Smooth muscle cell of the brain vasculature (primary cell): ENCODE measurements at regions not wholly inside any gene's neighbourhood (a gene's known extent, or its start where the extent isn't known, plus 50 kb on each side); places are given as distances from the start of the nearest gene placed in this dataset.
A peak's percentile ranks its signal among the peaks of the same experiment; 100 is the strongest.

Experiments used
- DNase-seq: peaks from one replicate; pipeline ENCODE4 v3.0.0-alpha.2; 2012; ENCODE audit warnings: low read depth, low spot score

- no peak for DNase-seq
Observed at GRCh38 chr1:201589186-201589585, 50.3 kb downstream of the NAV1 start.

- DNase-seq: no peak
Observed at GRCh38 chr1:201590474-201590873, 51.5 kb downstream of the NAV1 start.

- DNase-seq: no peak
Observed at GRCh38 chr1:201591348-201591747, 52.4 kb downstream of the NAV1 start.

- no peak for DNase-seq
Observed at GRCh38 chr1:201591981-201592380, 53.1 kb downstream of the NAV1 start.

- no peak for DNase-seq
Observed at GRCh38 chr1:201593200-201593921, 54.4 kb downstream of the NAV1 start.

GRCh38 chr1:201594575-201595245 lies 55.8 kb downstream of the NAV1 start:
- no peak for DNase-seq

- no peak for DNase-seq
Observed at GRCh38 chr1:201595381-201595780, 56.5 kb downstream of the NAV1 start.

- DNase-seq: no peak
Observed at GRCh38 chr1:201596101-201596868, 57.4 kb downstream of the NAV1 start.

GRCh38 chr1:201597551-201598230 lies 58.8 kb downstream of the NAV1 start:
- no peak for DNase-seq

- no peak for DNase-seq
Observed at GRCh38 chr1:201598396-201598795, 59.5 kb downstream of the NAV1 start.

GRCh38 chr1:201598973-201599372 lies 60.0 kb downstream of the NAV1 start:
- DNase-seq: no peak

GRCh38 chr1:201599548-201599947 lies 60.6 kb downstream of the NAV1 start:
- no peak for DNase-seq

- peak; percentile 56 for DNase-seq
Observed at GRCh38 chr1:201602413-201603265, 63.7 kb downstream of the NAV1 start.

GRCh38 chr1:201603613-201604232 lies 64.8 kb downstream of the NAV1 start:
- no peak for DNase-seq

- no peak for DNase-seq
Observed at GRCh38 chr1:201605385-201606010, 66.6 kb downstream of the NAV1 start.

- DNase-seq: no peak
Observed at GRCh38 chr1:201606096-201606495, 67.2 kb downstream of the NAV1 start.

GRCh38 chr1:201606623-201607022 lies 67.7 kb downstream of the NAV1 start:
- no peak for DNase-seq

GRCh38 chr1:201608635-201609395 lies 69.9 kb downstream of the NAV1 start:
- DNase-seq: no peak

- DNase-seq: no peak
Observed at GRCh38 chr1:201609661-201610318, 70.9 kb downstream of the NAV1 start.
